AG04450 (cell line): ENCODE measurements at regions not wholly inside any gene's neighbourhood (a gene's known extent, or its start where the extent isn't known, plus 50 kb on each side); places are given as distances from the start of the nearest gene placed in this dataset.

Source experiments
- CTCF ChIA-PET: fragments of 300-600, 350-600 bp; formaldehyde crosslinking; extraction: SDS; loops from one replicate; lab custom pipeline; 2022; ENCODE audit warnings: antibody characterized with exemption, inconsistent platforms; lab: Charles Lee
- POLR2A ChIA-PET: fragments of 350-600 bp; formaldehyde crosslinking; extraction: SDS; loops from one replicate; lab custom pipeline; 2021; ENCODE audit warnings: antibody characterized with exemption, inconsistent platforms; lab: Yijun Ruan, JAX
- DNase-seq: peaks from one replicate; pipeline ENCODE4 v3.0.0-alpha.2; 2011; ENCODE audit warnings: low read depth, low spot score
- H3K27ac ChIP-seq: one replicate; pipeline ENCODE4 v1.5.1; 2012; ENCODE audit warnings: low read depth, low read length, control low read depth
- H3K27me3 ChIP-seq: one replicate; pipeline ENCODE4 v1.6.0; 2012; ENCODE audit warnings: low read length; ENCODE audit not compliant: control insufficient read depth, insufficient read depth
- H3K4me3 ChIP-seq: 2 replicates; pipeline ENCODE4 v1.5.1; 2011; ENCODE audit warnings: mild to moderate bottlenecking, low read depth, low read length, control low read depth
- H3K9me3 ChIP-seq: 2 replicates; pipeline ENCODE4 v1.5.1; 2012; ENCODE audit warnings: low read length; ENCODE audit not compliant: control insufficient read depth, insufficient read depth
- TF ChIP-seq, protein P1 (sequence below): IDR thresholded peaks from 2 replicates; pipeline ENCODE4 v1.5.1; 2011; ENCODE audit warnings: low read depth, low read length, control low read depth, inconsistent platforms

DNA sequence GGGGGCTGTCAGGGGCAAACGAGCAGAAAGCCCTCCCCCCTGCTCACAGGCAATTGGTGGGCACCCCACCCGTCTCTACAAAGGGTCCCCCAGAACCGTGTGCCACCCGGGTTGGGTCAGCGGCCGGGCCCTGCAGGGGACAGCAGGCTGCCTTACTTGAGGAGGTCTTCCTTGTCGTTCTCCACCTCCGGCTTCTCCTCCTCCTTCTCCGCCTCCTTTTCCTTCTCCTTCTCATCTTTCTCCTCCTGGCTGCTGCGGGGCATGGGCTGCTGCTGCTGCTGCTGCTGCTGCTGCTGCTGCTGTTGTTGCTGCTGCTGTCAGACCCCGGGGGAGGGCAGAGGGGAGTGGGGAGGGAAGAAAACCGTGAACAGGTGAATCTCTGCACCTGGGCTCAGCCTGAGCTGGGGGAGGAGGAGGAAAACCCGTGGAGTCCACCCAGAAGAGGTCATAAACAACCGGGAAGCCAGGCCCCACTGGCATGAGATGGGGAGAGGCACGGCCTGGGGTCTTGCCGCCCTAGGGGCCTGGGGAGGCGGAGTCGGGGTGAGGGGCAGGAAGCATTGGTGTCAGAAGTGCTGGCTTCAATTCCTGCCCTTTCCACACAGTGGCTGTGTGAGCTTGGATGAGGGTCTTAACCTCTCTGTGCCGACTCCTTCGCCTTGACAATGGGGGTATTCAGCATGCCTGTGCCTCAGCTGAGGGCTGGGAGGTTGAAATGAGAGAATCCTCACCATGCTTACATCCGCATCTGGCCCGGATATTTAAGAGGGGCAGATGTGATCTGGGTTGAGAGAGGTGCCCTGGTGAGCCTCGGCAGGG lies 107.6 kb downstream of the RFLNA start:
- TF ChIP-seq, protein P1, sequence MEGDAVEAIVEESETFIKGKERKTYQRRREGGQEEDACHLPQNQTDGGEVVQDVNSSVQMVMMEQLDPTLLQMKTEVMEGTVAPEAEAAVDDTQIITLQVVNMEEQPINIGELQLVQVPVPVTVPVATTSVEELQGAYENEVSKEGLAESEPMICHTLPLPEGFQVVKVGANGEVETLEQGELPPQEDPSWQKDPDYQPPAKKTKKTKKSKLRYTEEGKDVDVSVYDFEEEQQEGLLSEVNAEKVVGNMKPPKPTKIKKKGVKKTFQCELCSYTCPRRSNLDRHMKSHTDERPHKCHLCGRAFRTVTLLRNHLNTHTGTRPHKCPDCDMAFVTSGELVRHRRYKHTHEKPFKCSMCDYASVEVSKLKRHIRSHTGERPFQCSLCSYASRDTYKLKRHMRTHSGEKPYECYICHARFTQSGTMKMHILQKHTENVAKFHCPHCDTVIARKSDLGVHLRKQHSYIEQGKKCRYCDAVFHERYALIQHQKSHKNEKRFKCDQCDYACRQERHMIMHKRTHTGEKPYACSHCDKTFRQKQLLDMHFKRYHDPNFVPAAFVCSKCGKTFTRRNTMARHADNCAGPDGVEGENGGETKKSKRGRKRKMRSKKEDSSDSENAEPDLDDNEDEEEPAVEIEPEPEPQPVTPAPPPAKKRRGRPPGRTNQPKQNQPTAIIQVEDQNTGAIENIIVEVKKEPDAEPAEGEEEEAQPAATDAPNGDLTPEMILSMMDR = no peak
- CTCF ChIA-PET = interaction anchor here (1.0 to 1.3 kb wide), 2 partner anchors 9 to 17 kb away, joined by 3 read pairs; no protein-coding TSS in a partner anchor
- Histone ChIP-seq H3K9me3 (no peaks in the 10 kb centered on the region; the same call in 1 of the 2 replicates), H3K27ac (no peak overlapping the region), H3K4me3 (no peak overlapping the region), H3K27me3 (no peaks in the 10 kb centered on the region)
- DNase-seq = no peak
- POLR2A ChIA-PET = interaction anchor here (1.1 kb wide), 1 partner anchor 13 kb away, joined by 3 read pairs; no protein-coding TSS in a partner anchor

DNA sequence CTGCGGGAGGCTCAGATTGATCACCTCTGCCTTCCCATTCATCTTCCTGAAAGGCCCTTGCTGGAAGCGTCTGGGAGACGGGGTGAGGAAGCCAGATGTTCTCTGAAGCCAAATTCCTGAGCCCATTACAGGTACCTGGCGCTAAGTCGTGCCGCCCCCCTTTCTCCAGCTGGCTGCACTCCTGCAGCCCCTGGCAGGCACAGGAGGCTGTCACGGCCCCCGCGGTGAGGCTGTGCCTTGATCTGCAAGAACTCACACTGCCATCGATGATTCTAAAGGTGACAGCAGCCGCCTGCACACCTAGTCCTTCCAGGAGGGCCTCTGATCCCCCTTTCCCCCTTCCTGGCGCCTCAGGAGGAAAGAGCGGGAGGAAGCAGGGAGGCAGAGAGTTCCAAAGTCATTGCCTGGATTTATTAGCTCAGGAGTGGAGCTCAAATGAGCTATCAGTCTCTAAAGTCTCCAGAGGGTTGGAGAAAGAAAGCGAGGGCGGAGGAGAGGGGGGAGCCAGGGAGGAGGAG lies 106.9 kb downstream of the RFLNA start:
- POLR2A ChIA-PET = interaction anchor here (1.1 kb wide), 1 partner anchor 13 kb away, joined by 3 read pairs; no protein-coding TSS in a partner anchor
- H3K9me3 ChIP-seq = no peaks in the 10 kb centered on the region; the same call in 1 of the 2 replicates
- DNase-seq = no peak
- no peak overlapping the region for H3K4me3 ChIP-seq
- TF ChIP-seq, protein P1 = no peak
- no peak overlapping the region for H3K27ac ChIP-seq
- no peaks in the 10 kb centered on the region for H3K27me3 ChIP-seq
- CTCF ChIA-PET = interaction anchor here (1.0 kb wide), 1 partner anchor 9 kb away, joined by 3 read pairs; no protein-coding TSS in a partner anchor

DNA sequence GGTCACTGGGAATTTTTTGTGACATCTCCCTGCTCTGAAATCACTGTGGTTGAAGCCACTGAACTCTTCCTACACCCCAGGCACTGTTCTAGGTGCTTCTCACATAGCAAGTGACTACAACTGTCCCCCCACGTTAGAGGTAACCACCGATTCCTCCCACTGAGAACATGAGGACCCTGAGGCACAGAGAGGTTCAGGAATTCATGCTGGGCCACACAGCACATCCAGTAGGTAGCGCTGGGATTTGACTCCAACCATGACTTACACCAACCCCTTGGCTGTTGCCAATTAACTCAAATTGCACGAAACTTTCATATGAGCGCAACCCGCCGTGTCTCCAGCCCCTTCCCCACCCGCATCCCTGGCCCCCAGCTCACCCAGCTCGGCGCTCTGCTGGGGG lies 105.2 kb downstream of the RFLNA start:
- Histone ChIP-seq H3K9me3 (no peaks in the 10 kb centered on the region; the same call in 1 of the 2 replicates), H3K27ac (no peak overlapping the region), H3K27me3 (no peaks in the 10 kb centered on the region), H3K4me3 (no peak overlapping the region)
- ChIA-PET POLR2A (interaction anchor here (0.6 to 2.1 kb wide), 3 partner anchors 11 to 404 kb away, joined by 3 to 6 read pairs (median 5); no protein-coding TSS in a partner anchor), CTCF (interaction anchor here (1.0 to 1.2 kb wide), 3 partner anchors 8 to 19 kb away, joined by 4 to 12 read pairs (median 10); no protein-coding TSS in a partner anchor)
- no peak for DNase-seq
- TF ChIP-seq, protein P1 = no peak

DNA sequence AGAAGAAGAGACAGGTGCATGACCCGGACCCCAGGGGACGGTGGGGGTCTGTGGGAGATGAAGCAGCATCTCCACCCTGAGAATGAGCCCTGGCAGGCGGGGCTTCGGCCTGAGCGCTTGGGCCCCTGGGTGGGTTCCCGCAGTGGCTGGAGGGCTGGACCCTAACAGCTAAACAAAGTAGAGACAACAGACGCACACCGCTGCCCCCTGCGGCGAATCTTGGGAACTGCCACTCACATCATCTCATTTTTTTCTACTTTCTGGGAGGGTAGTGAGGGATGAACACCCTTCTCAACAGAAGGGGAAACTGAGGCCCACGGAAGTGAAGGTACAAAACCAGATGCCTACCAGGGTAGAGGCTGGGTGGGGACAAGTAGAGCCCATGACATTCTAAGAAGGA lies 104.7 kb downstream of the RFLNA start:
- TF ChIP-seq, protein P1 = peak; percentile 73
- no peaks in the 10 kb centered on the region; the same call in 1 of the 2 replicates for H3K9me3 ChIP-seq
- CTCF ChIA-PET = interaction anchor here (0.6 to 2.4 kb wide), 13 partner anchors 8 to 367 kb away, joined by 3 to 17 read pairs (median 5); no protein-coding TSS in a partner anchor
- DNase-seq = no peak
- H3K27ac ChIP-seq = no peak overlapping the region
- H3K27me3 ChIP-seq = no peaks in the 10 kb centered on the region
- POLR2A ChIA-PET = interaction anchor here (0.5 to 2.1 kb wide), 3 partner anchors 10 to 488 kb away, joined by 3 to 6 read pairs (median 4); no protein-coding TSS in a partner anchor
- H3K4me3 ChIP-seq = no peak overlapping the region
